HEK293 (cell line): ENCODE measurements at regions not wholly inside any gene's neighbourhood (a gene's known extent, or its start where the extent isn't known, plus 50 kb on each side); places are given as distances from the start of the nearest gene placed in this dataset.
"Not testable (repeated sequence)": the region's sequence is repeated elsewhere in the genome, so short reads cannot be mapped to it uniquely, and the experiment has no call there.

Experiments
- CTCF ChIA-PET: fragments of 350-600 bp; formaldehyde crosslinking; extraction: SDS; loops from one replicate; lab custom pipeline; 2021; ENCODE audit warnings: antibody characterized with exemption; lab: Yijun Ruan, JAX
- POLR2A ChIA-PET: fragments of 300-600 bp; formaldehyde crosslinking; extraction: SDS; loops from one replicate; lab custom pipeline; 2020; ENCODE audit warnings: antibody characterized with exemption, inconsistent platforms; lab: Yijun Ruan, JAX
- H3K27ac ChIP-seq: fragments of 200-500 bp; sonication (Bioruptor generic); 2 replicates; pipeline ENCODE4 v1.5.1; 2014; ENCODE audit warnings: low read depth, low read length, control low read depth, inconsistent platforms; ENCODE audit errors: extremely low read depth
- H3K36me3 ChIP-seq, 2 experiments: fragments of 200-500 bp in 1 of 2; sonication (Bioruptor generic) in 1 of 2; 1 replicate in 1 of 2; 2 replicates in 1 of 2; pipeline ENCODE4 v1.5.1; 2014 to 2017; ENCODE audit warnings: inconsistent platforms in 2 of 2, low read length in 2 of 2; ENCODE audit not compliant: control insufficient read depth in 2 of 2, insufficient read depth in 1 of 2
- H3K4me1 ChIP-seq: fragments of 200-500 bp; sonication (Bioruptor generic); 2 replicates; pipeline ENCODE4 v1.5.1; 2014; ENCODE audit warnings: mild to moderate bottlenecking, low read length, inconsistent platforms; ENCODE audit not compliant: control insufficient read depth, insufficient read depth
- H3K4me3 ChIP-seq: 2 replicates; pipeline ENCODE4 v1.5.1; 2011; ENCODE audit warnings: low read depth, mild to moderate bottlenecking, control low read depth, low read length, moderate library complexity
- H3K9me3 ChIP-seq: fragments of 200-500 bp; sonication (Bioruptor generic); 2 replicates; pipeline ENCODE4 v1.5.1; 2014; ENCODE audit warnings: low read depth, low read length, inconsistent platforms; ENCODE audit not compliant: control insufficient read depth, insufficient read depth
- KLF17 ChIP-seq: fragments of 450-650 bp; formaldehyde crosslinking; IDR thresholded peaks from 2 replicates; pipeline ENCODE4 v1.5.1; 2016; ENCODE audit warnings: missing biosample characterization, missing genetic modification characterization
- PRDM10 ChIP-seq: fragments of 450-650 bp; formaldehyde crosslinking; IDR thresholded peaks from 2 replicates; pipeline ENCODE4 v1.5.1; 2016; ENCODE audit warnings: missing biosample characterization, missing genetic modification characterization
- SCRT2 ChIP-seq: fragments of 450-650 bp; formaldehyde crosslinking; IDR thresholded peaks from 2 replicates; pipeline ENCODE4 v1.5.1; 2016; ENCODE audit warnings: missing biosample characterization, missing genetic modification characterization
- ZBTB48 ChIP-seq: fragments of 450-650 bp; formaldehyde crosslinking; IDR thresholded peaks from 2 replicates; pipeline ENCODE4 v1.5.1; 2016; ENCODE audit warnings: missing biosample characterization, missing genetic modification characterization
- ZFHX2 ChIP-seq: fragments of 450-650 bp; formaldehyde crosslinking; conservative IDR thresholded peaks from 2 replicates; pipeline ENCODE4 v1.5.1; 2016; ENCODE audit warnings: missing biosample characterization, missing genetic modification characterization
- ZNF10 ChIP-seq: fragments of 450-650 bp; formaldehyde crosslinking; IDR thresholded peaks from 2 replicates; pipeline ENCODE4 v1.5.1; 2017; ENCODE audit warnings: missing biosample characterization, missing genetic modification characterization
- ZNF121 ChIP-seq: fragments of 450-650 bp; formaldehyde crosslinking; IDR thresholded peaks from 2 replicates; pipeline ENCODE4 v1.5.1; 2016; ENCODE audit warnings: missing biosample characterization, missing genetic modification characterization
- ZNF140 ChIP-seq: fragments of 450-650 bp; formaldehyde crosslinking; IDR thresholded peaks from 2 replicates; pipeline ENCODE4 v1.5.1; 2016; ENCODE audit warnings: missing biosample characterization, missing genetic modification characterization
- ZNF214 ChIP-seq: fragments of 450-650 bp; formaldehyde crosslinking; IDR thresholded peaks from 2 replicates; pipeline ENCODE4 v1.5.1; 2017; ENCODE audit warnings: missing biosample characterization, mild to moderate bottlenecking, missing genetic modification characterization, borderline replicate concordance
- ZNF366 ChIP-seq: fragments of 450-650 bp; formaldehyde crosslinking; conservative IDR thresholded peaks from 2 replicates; pipeline ENCODE4 v1.5.1; 2016; ENCODE audit warnings: missing biosample characterization, missing genetic modification characterization
- ZNF473 ChIP-seq: fragments of 450-650 bp; formaldehyde crosslinking; IDR thresholded peaks from 2 replicates; pipeline ENCODE4 v1.5.1; 2017; ENCODE audit warnings: missing biosample characterization, missing genetic modification characterization
- ZNF558 ChIP-seq: fragments of 450-650 bp; formaldehyde crosslinking; IDR thresholded peaks from 2 replicates; pipeline ENCODE4 v1.5.1; 2016; ENCODE audit warnings: missing biosample characterization, missing genetic modification characterization
- ZNF600 ChIP-seq: fragments of 450-650 bp; formaldehyde crosslinking; IDR thresholded peaks from 2 replicates; pipeline ENCODE4 v1.5.1; 2016; ENCODE audit warnings: missing biosample characterization, missing genetic modification characterization
- ZNF629 ChIP-seq: fragments of 450-650 bp; formaldehyde crosslinking; IDR thresholded peaks from 2 replicates; pipeline ENCODE4 v1.5.1; 2017; ENCODE audit warnings: missing biosample characterization, missing genetic modification characterization
- ZNF660 ChIP-seq: fragments of 450-650 bp; IDR thresholded peaks from 2 replicates; pipeline ENCODE4 v1.5.1; 2018; ENCODE audit warnings: missing biosample characterization, mild to moderate bottlenecking, missing genetic modification characterization
- ZNF670 ChIP-seq: fragments of 450-650 bp; formaldehyde crosslinking; IDR thresholded peaks from 2 replicates; pipeline ENCODE4 v1.5.1; 2016; ENCODE audit warnings: missing biosample characterization, missing genetic modification characterization, low read depth
- ZNF701 ChIP-seq: fragments of 450-650 bp; formaldehyde crosslinking; IDR thresholded peaks from 2 replicates; pipeline ENCODE4 v1.5.1; 2016; ENCODE audit warnings: missing biosample characterization, missing genetic modification characterization
- TF ChIP-seq, protein P1 (sequence below): fragments of 450-650 bp; formaldehyde crosslinking; IDR thresholded peaks from 2 replicates; pipeline ENCODE4 v1.5.1; 2017; ENCODE audit warnings: missing biosample characterization, missing genetic modification characterization
- TF ChIP-seq, protein P2 (sequence below): IDR thresholded peaks from 2 replicates; pipeline ENCODE4 v1.6.1; 2011; ENCODE audit warnings: mild to moderate bottlenecking, low read depth, low read length, borderline replicate concordance

GRCh38 chr10:125231116-125231812 is 70.9 kb upstream of the CTBP2 start:
- no peaks in the 10 kb centered on the region for H3K9me3 ChIP-seq
- TF ChIP-seq ZNF10 (tag by site-specific recombination) (0 out of 2 replicates have a peak, but pooled peaks have one; percentile 12), ZNF670 (tag by site-specific recombination) (no peak), ZNF214 (tag by site-specific recombination) (no peak), PRDM10 (tag by site-specific recombination) (no peak), ZNF121 (tag by site-specific recombination) (no peak), KLF17 (tag by site-specific recombination) (peak; percentile 64), ZNF629 (0 out of 2 replicates have a peak, but pooled peaks have one; percentile 50), ZNF600 (tag by site-specific recombination) (peak; percentile 88), ZNF558 (tag by site-specific recombination) (no peak)
- TF ChIP-seq, all 188 proteins: peak for 4
- Histone ChIP-seq H3K36me3 (no peaks in the 10 kb centered on the region), H3K27ac (no peak overlapping the region), H3K4me3 (no peak overlapping the region), H3K4me1 (no peaks in the 10 kb centered on the region)
- POLR2A ChIA-PET, result no interaction called here
- CTCF ChIA-PET, result interaction anchor here (0.6 kb wide), 1 partner anchor 224 kb away, joined by 3 read pairs; no protein-coding TSS in a partner anchor

DNA sequence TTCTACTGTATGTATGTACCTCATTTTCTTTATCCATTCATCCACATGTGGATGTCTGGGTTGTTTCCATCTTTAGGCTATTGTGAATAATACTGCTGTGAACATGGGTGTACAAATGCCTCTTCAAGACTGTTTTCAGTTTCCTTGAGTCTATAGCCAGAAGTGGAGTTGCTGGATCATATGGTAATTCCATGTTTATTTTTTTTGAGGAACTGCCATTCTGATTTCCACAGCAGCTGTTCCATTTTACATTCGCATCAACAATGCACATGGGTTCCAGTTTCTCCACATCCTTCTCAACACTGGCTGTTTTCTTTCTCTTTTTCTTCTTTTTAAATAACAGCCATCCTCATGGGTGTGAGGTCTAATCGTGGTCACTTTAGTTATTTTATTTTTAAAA is 69.9 kb upstream of the CTBP2 start:
- CTCF ChIA-PET, result no interaction called here
- POLR2A ChIA-PET, result no interaction called here
- H3K36me3 ChIP-seq, result no peaks in the 10 kb centered on the region
- H3K4me3 ChIP-seq, result no peak overlapping the region
- TF ChIP-seq SCRT2 (tag by site-specific recombination), result no peak
- no peak for TF ChIP-seq ZNF660 (tag by site-specific recombination)
- TF ChIP-seq, all 188 proteins: peak for 0
- H3K27ac ChIP-seq, result no peak overlapping the region
- no peaks in the 10 kb centered on the region for H3K9me3 ChIP-seq
- H3K4me1 ChIP-seq, result no peaks in the 10 kb centered on the region

DNA sequence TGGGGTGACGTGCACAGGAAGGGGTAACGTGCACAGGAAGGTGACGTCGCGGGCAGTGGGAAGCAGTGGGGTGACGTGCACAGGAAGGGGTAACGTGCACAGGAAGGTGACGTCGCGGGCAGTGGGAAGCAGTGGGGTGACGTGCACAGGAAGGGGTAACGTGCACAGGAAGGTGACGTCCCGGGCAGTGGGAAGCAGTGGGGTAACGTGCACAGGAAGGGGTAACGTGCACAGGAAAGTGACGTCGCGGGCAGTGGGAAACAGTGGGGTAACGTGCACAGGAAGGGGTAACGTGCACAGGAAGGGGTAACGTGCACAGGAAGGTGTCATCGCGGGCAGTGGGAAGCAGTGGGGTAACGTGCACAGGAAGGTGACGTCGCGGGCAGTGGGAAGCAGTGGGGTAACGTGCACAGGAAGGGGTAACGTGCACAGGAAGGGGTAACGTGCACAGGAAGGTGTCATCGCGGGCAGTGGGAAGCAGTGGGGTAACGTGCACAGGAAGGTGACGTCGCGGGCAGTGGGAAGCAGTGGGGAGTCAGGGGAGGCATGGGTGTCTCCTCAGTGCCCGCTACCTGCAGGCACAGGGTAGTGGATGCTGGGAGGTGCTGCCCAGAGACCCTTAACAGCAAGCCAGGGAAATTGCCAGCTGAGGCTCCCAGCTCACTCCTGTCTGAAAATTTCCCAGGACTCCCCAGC is 68.0 kb upstream of the CTBP2 start:
- H3K4me3 ChIP-seq, CTCF ChIA-PET, H3K4me1 ChIP-seq, H3K27ac ChIP-seq, H3K9me3 ChIP-seq, POLR2A ChIA-PET, H3K36me3 ChIP-seq: not testable (repeated sequence)

GRCh38 chr10:125227546-125227945 is 67.2 kb upstream of the CTBP2 start:
- Histone ChIP-seq H3K4me3 (no peak overlapping the region), H3K4me1 (no peaks in the 10 kb centered on the region), H3K9me3 (no peaks in the 10 kb centered on the region), H3K36me3 (no peaks in the 10 kb centered on the region), H3K27ac (no peak overlapping the region)
- CTCF ChIA-PET, result no interaction called here
- POLR2A ChIA-PET, result no interaction called here
- TF ChIP-seq ZNF701 (tag by site-specific recombination) (no peak), ZFHX2 (no peak), ZNF140 (no peak), ZNF473 (tag by site-specific recombination) (no peak), ZBTB48 (tag by site-specific recombination) (no peak), ZNF366 (tag by site-specific recombination) (no peak)
- TF ChIP-seq, protein P1, sequence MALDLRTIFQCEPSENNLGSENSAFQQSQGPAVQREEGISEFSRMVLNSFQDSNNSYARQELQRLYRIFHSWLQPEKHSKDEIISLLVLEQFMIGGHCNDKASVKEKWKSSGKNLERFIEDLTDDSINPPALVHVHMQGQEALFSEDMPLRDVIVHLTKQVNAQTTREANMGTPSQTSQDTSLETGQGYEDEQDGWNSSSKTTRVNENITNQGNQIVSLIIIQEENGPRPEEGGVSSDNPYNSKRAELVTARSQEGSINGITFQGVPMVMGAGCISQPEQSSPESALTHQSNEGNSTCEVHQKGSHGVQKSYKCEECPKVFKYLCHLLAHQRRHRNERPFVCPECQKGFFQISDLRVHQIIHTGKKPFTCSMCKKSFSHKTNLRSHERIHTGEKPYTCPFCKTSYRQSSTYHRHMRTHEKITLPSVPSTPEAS (tag by site-specific recombination), result no peak
- TF ChIP-seq, protein P2, sequence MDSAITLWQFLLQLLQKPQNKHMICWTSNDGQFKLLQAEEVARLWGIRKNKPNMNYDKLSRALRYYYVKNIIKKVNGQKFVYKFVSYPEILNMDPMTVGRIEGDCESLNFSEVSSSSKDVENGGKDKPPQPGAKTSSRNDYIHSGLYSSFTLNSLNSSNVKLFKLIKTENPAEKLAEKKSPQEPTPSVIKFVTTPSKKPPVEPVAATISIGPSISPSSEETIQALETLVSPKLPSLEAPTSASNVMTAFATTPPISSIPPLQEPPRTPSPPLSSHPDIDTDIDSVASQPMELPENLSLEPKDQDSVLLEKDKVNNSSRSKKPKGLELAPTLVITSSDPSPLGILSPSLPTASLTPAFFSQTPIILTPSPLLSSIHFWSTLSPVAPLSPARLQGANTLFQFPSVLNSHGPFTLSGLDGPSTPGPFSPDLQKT, result no peak
